ENCODE measurements at regions not wholly inside any gene's neighbourhood (a gene's known extent, or its start where the extent isn't known, plus 50 kb on each side); places are given as distances from the start of the nearest gene placed in this dataset.

GRCh38 chr13:30151388-30151787, 156.0 kb downstream of the KATNAL1 start:
- no peak for DNase-seq

GRCh38 chr13:30149248-30149647, 158.1 kb downstream of the KATNAL1 start:
- no peak for DNase-seq

- DNase-seq: no peak
These were observed 158.6 kb downstream of the KATNAL1 start for GRCh38 chr13:30148786-30149185.

GRCh38 chr13:30148171-30148754, 159.1 kb downstream of the KATNAL1 start:
- DNase-seq: no peak

GRCh38 chr13:30147421-30147820, 159.9 kb downstream of the KATNAL1 start:
- DNase-seq: no peak

GRCh38 chr13:30147015-30147414, 160.3 kb downstream of the KATNAL1 start:
- DNase-seq: no peak

- no peak for DNase-seq
These were observed 161.5 kb downstream of the KATNAL1 start for GRCh38 chr13:30145709-30146367.

GRCh38 chr13:30143666-30144400, 163.5 kb downstream of the KATNAL1 start:
- no peak for DNase-seq

- no peak for DNase-seq
These were observed 164.7 kb downstream of the KATNAL1 start for GRCh38 chr13:30142486-30143211.

- no peak for DNase-seq
These were observed 165.4 kb downstream of the KATNAL1 start for GRCh38 chr13:30141775-30142485.

- no peak for DNase-seq
These were observed 166.4 kb downstream of the KATNAL1 start for GRCh38 chr13:30140973-30141372.

GRCh38 chr13:30138511-30138910, 168.8 kb downstream of the KATNAL1 start:
- no peak for DNase-seq

- DNase-seq: no peak
These were observed 171.5 kb downstream of the KATNAL1 start for GRCh38 chr13:30135868-30136267.

- no peak for DNase-seq
These were observed 172.0 kb downstream of the KATNAL1 start for GRCh38 chr13:30135351-30135750.

GRCh38 chr13:30134578-30134977, 172.8 kb downstream of the KATNAL1 start:
- no peak for DNase-seq

- DNase-seq: no peak
These were observed 173.4 kb downstream of the KATNAL1 start for GRCh38 chr13:30133996-30134395.

GRCh38 chr13:30133554-30133912, 173.8 kb downstream of the KATNAL1 start:
- DNase-seq: no peak

GRCh38 chr13:30132623-30133553, 174.5 kb downstream of the KATNAL1 start:
- DNase-seq: peak; percentile 93

- DNase-seq: no peak
These were observed 177.9 kb downstream of the KATNAL1 start for GRCh38 chr13:30129411-30129810.

- no peak for DNase-seq
These were observed 178.8 kb downstream of the KATNAL1 start for GRCh38 chr13:30128591-30128990.

- DNase-seq: no peak
These were observed 179.3 kb downstream of the KATNAL1 start for GRCh38 chr13:30128095-30128494.

All from activated CD4-positive, alpha-beta T cell treated with anti-CD3 and anti-CD28 coated beads for 1 hour (primary cell).